Gastroesophageal sphincter (tissue), 4 donors: ENCODE measurements at regions not wholly inside any gene's neighbourhood (a gene's known extent, or its start where the extent isn't known, plus 50 kb on each side); places are given as distances from the start of the nearest gene placed in this dataset.

Source experiments
- ATAC-seq: fragments of 150-250 bp; one replicate; pipeline ENCODE4 v1.9.1; 2016; ENCODE audit warnings: mild to moderate bottlenecking, moderate library complexity
- H3K27ac ChIP-seq, 4 donors: fragments of 200-600 bp; sonication (generic) in 3 of 4; 1 replicate in 3 of 4; 2 replicates in 1 of 4; pipeline ENCODE4 v1.5.1; 2016 to 2019
- H3K27me3 ChIP-seq: fragments of 200-600 bp; sonication (generic); one replicate; pipeline ENCODE4 v1.5.1; 2019
- H3K36me3 ChIP-seq, 2 donors: fragments of 200-600 bp; sonication (generic); one replicate each; pipeline ENCODE4 v1.5.1; 2019; ENCODE audit warnings: control low read depth in 1 of 2
- H3K4me1 ChIP-seq, 3 donors: fragments of 200-600 bp; sonication (generic); 1 replicate in 2 of 3; 2 replicates in 1 of 3; pipeline ENCODE4 v1.5.1; 2016 to 2019; ENCODE audit warnings: control low read depth in 2 of 3
- H3K4me3 ChIP-seq, 2 donors: fragments of 200-600 bp; sonication (generic); one replicate each; pipeline ENCODE4 v1.5.1; 2019; ENCODE audit warnings: mild to moderate bottlenecking in 1 of 2, moderate library complexity in 1 of 2
- H3K9me3 ChIP-seq, 3 donors: fragments of 200-600 bp; sonication (generic); one replicate each; pipeline ENCODE4 v1.5.1; 2017 to 2019; ENCODE audit warnings: control low read depth in 2 of 3
- CTCF ChIP-seq, 4 experiments: fragments of 200-600 bp in 2 of 4; fragments of 450-650 bp in 2 of 4; sonication (generic) in 1 of 4; IDR thresholded peaks; one replicate each; pipeline ENCODE4 v1.5.1; 2017 to 2019; ENCODE audit warnings: antibody characterized with exemption in 4 of 4, mild to moderate bottlenecking in 2 of 4, moderate library complexity in 2 of 4
- EP300 ChIP-seq: sonication (generic); formaldehyde crosslinking; IDR thresholded peaks from one replicate; pipeline ENCODE4 v1.6.1; 2017; ENCODE audit warnings: antibody characterized with exemption, mild to moderate bottlenecking
- POLR2A ChIP-seq, 2 donors: fragments of 450-650 bp; IDR thresholded peaks; one replicate each; pipeline ENCODE4 v1.6.1; 2017; ENCODE audit warnings: antibody characterized with exemption in 2 of 2, mild to moderate bottlenecking in 2 of 2, moderate library complexity in 1 of 2
- POLR2AphosphoS5 ChIP-seq: sonication (generic); formaldehyde crosslinking; IDR thresholded peaks from one replicate; pipeline ENCODE4 v1.6.1; 2017; ENCODE audit warnings: antibody characterized with exemption
- WGBS, 2 donors: methylation state at CpG; one replicate each; pipeline ENCODE4 v1.1.5; 2018; ENCODE audit warnings: low coverage in 1 of 2; 5-methylcytosine and 5-hydroxymethylcytosine counted together

DNA sequence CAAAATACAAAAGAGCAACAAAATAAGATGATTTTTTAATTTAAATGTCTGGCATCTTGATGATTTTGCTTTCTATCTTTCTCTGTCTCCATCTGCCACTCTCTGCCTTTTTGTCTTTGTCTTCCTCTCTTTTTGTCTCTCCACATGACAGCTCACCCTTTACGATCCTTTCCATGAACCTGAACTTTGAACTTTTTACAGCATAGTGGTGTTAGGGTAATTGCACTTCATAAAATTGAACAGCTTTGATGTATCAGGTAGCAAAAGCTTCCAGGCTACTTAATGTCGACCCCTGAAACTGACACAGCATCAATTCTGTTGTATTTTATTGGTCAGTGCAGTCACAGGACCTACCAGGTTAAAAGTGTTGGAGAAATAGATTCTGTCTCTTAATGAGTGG, 1517.0 kb downstream of the ADGRL3 start:
- 55 to 68% methylated on average over 1 to 2 of the region's 2 CpGs for WGBS, 2 donors
- Histone ChIP-seq H3K36me3 (no peaks in the 10 kb centered on the region), H3K9me3 (no peaks in the 10 kb centered on the region), H3K27me3 (no peaks in the 10 kb centered on the region), H3K27ac (no peak overlapping the region), H3K4me3 (no peak overlapping the region), H3K4me1 (no peaks in the 10 kb centered on the region)
- no peak for TF ChIP-seq POLR2A (IDR thresholded peaks at IDR 0.05)
- no peak for TF ChIP-seq EP300
- no peak for TF ChIP-seq CTCF (IDR thresholded peaks at IDR 0.05)
- no peak for TF ChIP-seq POLR2AphosphoS5
- no peak for ATAC-seq

- H3K4me1 ChIP-seq, result no peaks in the 10 kb centered on the region
- no peaks in the 10 kb centered on the region for H3K9me3 ChIP-seq
- WGBS, 2 donors, result 75% methylated on average over 1 of the region's 1 CpG
- ATAC-seq, result no peak
- TF ChIP-seq CTCF (IDR thresholded peaks at IDR 0.05) (no peak), POLR2A (IDR thresholded peaks at IDR 0.05) (no peak), EP300 (no peak), POLR2AphosphoS5 (no peak)
- no peaks in the 10 kb centered on the region for H3K36me3 ChIP-seq
- no peak overlapping the region for H3K27ac ChIP-seq
- no peak overlapping the region for H3K4me3 ChIP-seq
- H3K27me3 ChIP-seq, result no peaks in the 10 kb centered on the region
Measured at GRCh38 chr4:62711575-62711974, 1511.4 kb downstream of the ADGRL3 start.

DNA sequence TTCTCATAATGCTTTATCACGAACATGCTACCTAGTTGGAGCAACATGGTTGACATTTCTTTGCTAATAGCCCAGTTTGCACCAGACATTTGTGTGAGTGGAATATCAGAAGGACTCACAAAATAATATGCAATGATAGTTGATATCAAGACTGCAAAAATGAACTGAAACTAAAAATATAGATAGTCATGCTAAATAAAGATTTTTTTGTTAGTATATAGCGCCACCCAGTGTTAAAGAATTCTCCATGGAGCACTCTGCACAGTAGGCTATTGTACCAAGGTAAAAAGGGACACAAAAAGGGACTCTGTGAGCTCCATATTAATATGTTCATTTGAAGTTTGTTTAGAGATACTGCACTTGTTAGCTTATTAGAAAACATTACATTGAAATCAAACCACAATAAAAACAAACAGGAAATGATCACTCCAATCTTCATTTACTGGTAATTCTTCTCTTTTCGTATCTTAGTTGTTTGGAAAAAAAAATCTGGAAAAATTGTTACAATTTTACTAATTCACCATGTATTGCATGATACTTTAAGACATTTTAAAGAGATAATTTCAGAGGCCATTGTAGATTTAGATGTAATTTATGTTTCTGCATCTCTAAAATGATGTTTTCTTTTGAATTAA, 1509.6 kb downstream of the ADGRL3 start:
- Histone ChIP-seq H3K4me1 (no peaks in the 10 kb centered on the region), H3K27ac (no peak overlapping the region), H3K27me3 (no peaks in the 10 kb centered on the region), H3K36me3 (no peaks in the 10 kb centered on the region), H3K4me3 (peak overlapping the region in 1 of 2 donors; percentile 10), H3K9me3 (no peaks in the 10 kb centered on the region)
- 33 to 36% methylated on average over 3 of the region's 3 CpGs for WGBS, 2 donors
- ATAC-seq, result no peak
- TF ChIP-seq EP300 (no peak), CTCF (IDR thresholded peaks at IDR 0.05) (peak; percentile 16 to 60 (median 40))

DNA sequence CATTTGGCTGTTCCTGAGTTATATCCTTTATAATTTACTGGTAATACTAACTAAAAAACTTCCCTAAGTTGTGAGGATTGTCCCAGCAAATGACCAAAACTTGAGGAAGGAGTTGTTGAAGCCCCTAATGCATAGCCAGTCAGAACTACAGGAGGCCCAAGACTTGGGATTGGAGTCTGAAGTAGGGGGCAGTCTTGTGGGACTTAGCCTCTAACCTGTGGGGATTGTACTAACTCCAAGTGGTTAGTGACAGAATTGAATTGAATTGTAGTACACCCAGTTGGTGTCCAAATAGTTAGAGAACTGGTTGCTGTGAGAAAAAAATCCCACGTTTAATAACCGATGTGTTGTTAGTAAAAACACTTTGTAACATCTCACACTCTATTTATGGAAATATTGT, 1506.3 kb downstream of the ADGRL3 start:
- WGBS, 2 donors, result 92 to 100% methylated on average over 2 of the region's 2 CpGs
- no peaks in the 10 kb centered on the region for H3K36me3 ChIP-seq
- no peak for ATAC-seq
- H3K4me3 ChIP-seq, result no peak overlapping the region
- no peaks in the 10 kb centered on the region for H3K27me3 ChIP-seq
- no peak overlapping the region for H3K27ac ChIP-seq
- H3K4me1 ChIP-seq, result no peaks in the 10 kb centered on the region
- no peaks in the 10 kb centered on the region for H3K9me3 ChIP-seq
- TF ChIP-seq POLR2AphosphoS5, result no peak
- TF ChIP-seq CTCF (IDR thresholded peaks at IDR 0.05), result no peak
- no peak for TF ChIP-seq EP300
- TF ChIP-seq POLR2A (IDR thresholded peaks at IDR 0.05), result no peak

GRCh38 chr4:62683799-62684566, 1483.9 kb downstream of the ADGRL3 start:
- 80% methylated on average over 2 of the region's 13 CpGs; no CpG with 5 or more reads in 1 of the 2 donors for WGBS, 2 donors
- TF ChIP-seq EP300, result no peak
- no peak for TF ChIP-seq POLR2A (IDR thresholded peaks at IDR 0.05)
- no peak for TF ChIP-seq CTCF (IDR thresholded peaks at IDR 0.05)
- TF ChIP-seq POLR2AphosphoS5, result no peak
- no peak for ATAC-seq

More at GRCh38 chr4:62683799-62684566, 1483.9 kb downstream of the ADGRL3 start:
- no peaks in the 10 kb centered on the region for H3K36me3 ChIP-seq
- H3K4me3 ChIP-seq, result no peak overlapping the region
- H3K9me3 ChIP-seq, result no peaks in the 10 kb centered on the region
- no peaks in the 10 kb centered on the region for H3K4me1 ChIP-seq
- H3K27ac ChIP-seq, result no peak overlapping the region
- no peaks in the 10 kb centered on the region for H3K27me3 ChIP-seq
